ENCODE measurements at regions not wholly inside any gene's neighbourhood (a gene's known extent, or its start where the extent isn't known, plus 50 kb on each side); places are given as distances from the start of the nearest gene placed in this dataset.
A peak's percentile ranks its signal among the peaks of the same experiment; 100 is the strongest.

DNA sequence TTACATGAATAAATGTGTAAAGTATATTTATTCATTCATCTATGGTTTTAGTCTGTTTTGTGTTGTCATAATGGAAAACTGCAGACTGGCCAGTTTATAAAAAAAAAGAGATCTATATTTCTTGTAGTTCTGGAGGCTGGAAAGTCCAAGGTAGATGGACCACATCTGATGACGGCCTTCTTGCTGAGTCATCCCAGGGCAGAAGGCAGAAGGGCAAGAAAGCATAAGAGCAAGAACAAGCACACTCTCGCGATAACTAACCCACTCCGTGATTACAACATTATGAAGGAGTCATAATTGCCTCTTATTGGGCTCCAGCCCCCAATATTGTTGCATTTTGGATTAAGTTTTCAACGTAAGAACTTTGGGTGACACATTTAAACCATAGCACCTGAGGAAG lies 180.4 kb upstream of the DAB2 start:
- DNase-seq (ENCODE audit: low spot score), result no peak

DNA sequence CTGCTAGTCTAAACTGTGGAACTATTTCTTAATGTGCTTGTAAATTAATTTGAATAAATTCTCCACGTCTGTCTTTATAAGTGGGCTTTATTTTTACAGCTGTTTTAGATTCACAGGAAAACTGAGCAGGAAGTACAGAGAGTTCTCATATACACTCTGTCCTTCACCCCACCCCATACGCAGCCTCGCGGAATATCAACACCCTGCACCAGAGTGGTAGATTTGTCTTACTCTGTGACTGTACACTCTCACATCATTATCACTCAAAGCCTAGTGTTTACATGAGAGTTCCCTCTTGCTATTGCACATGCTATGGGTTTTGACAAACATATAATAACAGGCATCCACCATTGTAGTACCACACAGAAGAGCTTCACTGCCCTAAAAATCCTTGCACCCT lies 179.7 kb upstream of the DAB2 start:
- no peak for DNase-seq (ENCODE audit: low spot score)

DNA sequence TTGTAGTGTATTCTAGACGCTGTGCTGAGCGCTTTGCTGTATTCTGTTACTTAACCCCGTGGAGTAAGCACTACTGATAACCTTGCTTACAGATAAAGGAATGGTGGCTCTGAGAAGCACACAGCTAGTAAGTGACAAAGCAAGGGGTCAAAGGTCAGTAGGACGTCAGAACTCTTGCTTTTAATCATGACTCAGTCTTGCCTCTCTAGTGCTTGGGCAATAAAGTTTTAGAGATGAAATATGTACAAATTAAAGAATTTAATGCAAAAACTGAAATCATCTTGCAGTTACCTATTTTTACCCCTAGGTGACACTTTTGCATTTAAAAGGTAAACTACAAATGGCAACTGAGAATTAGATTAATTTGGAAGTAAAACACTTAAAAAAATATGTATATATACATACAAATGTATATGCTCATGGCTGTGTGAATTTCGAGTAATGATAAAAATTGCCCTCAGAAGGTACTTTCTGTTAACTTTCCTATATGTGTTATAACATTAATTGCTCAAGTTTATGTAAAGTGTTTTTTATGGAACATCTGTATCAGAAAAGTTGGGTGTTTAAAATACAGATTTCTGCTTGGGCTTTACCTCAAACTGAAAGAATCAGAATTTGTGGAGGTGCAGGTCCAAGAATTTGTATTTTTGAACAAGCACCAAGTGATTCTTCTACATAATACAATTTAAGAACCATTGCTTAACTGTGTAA lies 175.1 kb upstream of the DAB2 start:
- peak; percentile 12 for DNase-seq (ENCODE audit: low spot score)

DNA sequence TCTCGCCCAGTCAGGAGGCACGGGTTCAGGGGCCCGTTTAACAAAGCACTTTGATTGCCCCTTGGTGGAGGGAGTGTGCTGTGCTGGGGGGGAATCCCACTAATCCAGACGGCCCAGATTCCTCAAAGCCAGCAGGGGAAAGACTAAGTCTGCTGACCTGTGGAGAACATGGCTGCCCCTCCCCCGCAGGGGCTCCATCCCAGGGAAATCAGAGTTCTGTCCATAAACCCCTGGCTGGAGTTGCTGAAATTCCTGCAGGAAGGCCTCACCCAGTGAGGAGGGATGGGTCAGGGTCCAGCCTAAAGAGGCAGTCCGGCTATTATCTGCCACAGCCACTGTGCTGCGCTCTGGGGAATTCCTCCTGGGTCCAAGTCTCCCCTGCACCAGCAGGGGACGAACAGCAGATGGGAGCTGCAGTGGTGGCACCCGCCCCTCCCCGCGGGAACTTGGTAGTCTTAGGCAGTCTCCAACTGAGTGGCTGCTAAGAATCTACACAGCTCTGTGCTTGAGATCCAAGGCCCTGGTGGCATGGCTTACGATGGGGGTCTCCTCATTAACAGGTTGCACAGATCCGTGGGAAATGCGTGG lies 174.0 kb upstream of the DAB2 start:
- DNase-seq (ENCODE audit: low spot score), result no peak

DNA sequence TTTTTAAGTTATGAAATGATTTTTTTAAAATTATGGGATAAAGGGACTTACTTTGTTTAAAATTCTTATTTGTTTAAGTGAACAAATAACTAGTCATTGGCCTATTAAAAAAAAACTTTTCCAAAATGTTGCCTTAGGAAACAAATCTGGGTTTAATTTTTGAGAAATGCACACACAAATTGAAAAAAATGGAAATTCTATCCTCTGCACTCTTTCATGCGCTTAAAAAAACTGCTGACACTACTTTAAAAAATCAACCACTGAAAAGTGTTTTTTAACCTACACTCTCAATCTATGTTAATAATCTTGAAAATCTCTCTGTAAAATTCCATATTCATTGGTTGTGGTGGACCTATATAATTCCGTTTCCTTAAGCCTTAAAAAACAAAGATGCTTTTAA lies 163.4 kb upstream of the DAB2 start:
- no peak for DNase-seq (ENCODE audit: low spot score)

DNA sequence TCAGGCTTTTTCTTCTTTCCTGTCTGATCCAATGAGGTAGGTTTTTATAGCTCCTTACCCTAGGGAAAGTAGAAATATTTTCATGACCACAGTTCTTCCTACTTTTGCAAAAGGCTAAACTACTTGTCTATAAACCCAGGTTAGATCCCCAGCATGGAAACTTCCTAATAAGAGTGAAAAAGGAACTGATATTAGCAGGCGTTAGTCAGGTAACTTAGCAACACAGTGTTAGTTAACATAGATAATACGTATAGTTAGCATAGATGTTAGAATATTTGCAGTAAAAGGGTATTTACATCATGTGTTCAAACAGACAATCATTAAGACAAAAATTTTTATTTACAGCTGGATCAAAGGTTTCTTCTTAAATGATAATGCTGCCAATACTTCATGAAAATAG lies 162.9 kb upstream of the DAB2 start:
- no peak for DNase-seq (ENCODE audit: low spot score)

DNA sequence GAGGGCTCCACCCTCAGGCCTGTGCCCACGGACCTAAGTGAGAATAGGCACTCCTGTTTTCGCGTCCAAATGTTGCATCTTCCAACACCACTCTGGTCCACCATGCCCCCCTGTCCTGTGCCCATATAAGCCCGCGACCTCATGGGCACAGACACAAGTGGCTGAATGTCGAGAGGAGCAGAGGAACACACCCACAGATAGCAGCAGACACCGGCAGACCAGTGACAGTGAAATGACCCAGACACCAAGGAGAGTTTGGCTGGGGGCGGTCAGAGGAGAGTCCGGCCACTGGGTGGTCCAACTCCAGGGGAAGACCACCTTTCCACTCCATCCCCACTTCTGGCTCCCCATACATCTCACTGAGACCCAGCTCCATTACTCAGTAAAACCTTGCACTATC lies 161.4 kb upstream of the DAB2 start:
- no peak for DNase-seq (ENCODE audit: low spot score)

DNA sequence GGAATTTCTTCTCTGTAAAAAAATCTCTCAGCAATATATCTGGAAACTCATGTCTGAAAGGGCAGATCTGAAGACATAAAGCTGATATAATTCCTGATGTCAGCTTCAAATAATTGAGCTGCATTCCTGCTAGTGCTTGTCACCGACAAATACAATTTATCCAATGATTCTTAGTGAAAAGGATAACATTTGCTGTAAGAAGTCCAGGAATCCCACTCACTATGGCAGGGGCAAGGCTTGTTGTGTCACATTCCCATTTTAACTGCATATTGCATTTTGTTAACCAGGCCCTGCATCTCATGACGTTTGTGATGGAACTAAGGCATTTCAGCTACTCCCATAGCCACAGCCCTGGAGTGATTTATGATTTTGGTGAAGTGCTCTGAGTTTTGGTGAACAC lies 160.1 kb upstream of the DAB2 start:
- DNase-seq (ENCODE audit: low spot score), result no peak

DNA sequence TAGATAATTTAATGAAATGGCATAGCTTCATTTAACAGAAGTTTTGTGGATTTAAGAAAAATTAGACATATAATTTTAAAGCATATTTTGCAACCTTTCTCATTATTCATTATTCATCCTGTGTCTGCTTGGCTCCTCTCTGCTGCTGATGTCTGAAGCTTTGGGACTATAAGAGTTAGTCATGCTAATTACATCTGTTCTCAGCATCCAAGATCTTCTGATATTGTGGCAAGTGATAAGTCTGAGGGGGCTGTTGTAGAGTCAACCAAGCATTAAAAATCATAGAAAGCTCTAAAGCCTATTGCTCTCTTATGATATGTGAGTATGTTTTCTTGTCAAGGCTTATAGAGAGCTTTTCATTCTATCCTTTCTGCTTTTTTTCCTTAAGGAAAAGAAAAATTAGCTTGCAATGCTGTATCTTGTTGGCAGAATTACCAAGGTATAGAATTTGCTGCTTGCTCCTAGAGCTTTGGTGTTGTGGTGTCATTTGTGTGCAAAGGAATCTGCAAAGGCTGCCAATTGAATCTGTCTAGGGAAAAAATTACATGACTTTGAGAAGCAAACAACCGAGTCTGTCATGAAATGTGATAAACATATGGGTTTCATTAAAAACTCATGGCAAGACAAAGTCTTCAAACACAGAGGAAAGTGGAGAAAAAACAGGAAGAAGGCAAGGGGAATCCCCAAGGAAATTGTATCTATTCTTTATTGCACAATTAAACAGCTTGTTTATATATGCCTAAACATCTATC lies 156.1 kb upstream of the DAB2 start:
- no peak for DNase-seq (ENCODE audit: low spot score)

DNA sequence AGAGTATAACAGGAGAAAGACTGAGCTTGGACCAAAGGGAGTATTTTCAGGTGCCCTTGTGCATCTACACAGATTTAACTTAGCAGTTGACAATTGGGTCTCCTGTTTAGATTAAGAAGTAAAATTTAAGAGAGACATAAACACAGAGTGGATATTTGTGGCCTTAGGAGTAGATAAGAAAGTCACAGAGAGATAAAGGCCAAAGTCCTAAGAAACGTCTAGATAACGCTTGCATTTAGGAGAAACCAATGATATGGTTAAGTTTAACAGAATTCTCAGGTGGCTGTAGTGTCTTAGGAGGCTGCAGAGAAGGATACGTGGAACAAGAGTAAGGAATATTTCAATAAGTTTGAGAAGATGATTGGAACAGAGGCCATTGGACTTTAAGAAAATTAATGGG lies 155.0 kb upstream of the DAB2 start:
- DNase-seq (ENCODE audit: low spot score), result no peak

DNA sequence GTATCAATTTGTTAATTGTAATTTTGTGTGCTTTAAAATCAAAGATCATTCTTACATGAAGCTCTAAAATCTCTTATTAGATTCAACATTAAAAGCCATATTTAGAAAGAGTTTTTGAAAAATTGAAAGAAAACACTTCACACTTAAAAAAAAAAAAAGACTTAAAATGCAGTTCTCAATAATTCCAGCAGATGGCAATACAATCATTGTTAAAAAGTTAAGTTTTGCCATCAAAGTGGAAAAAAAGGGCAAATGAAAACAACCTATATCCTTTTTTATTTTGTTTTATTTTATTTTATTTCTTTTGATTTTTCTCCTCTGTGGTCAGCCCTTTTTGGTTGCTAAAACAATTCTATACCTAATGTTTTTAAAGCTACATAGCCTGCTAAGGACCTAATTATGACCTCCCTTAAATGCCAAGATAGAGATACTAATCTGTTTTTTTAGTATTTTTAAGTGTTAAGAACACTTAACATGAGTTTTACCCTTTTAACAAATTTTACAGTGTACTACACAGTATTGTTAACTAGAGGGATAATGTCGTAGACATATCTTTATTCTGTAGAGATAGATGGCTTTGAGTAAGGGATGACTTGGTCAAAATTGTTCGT lies 154.2 kb upstream of the DAB2 start:
- DNase-seq (ENCODE audit: low spot score), result peak; percentile 6

DNA sequence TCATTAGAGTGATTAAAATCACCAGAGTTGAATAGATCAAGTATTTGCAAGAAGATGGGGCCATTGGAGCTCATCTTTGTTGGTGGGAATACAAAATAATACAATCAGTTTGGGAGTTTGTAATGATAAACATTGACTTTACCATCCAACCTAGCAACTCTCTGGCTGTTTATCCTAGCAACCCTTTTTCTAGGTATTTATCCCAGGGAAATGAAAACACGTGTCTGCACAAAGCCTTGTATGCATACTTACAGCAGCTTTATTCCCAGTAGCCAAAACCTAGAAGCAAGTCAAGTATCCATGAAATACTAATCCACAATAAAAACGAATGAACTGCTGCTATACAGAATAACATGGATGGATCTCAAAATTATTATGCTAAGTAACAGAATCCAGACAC lies 152.7 kb upstream of the DAB2 start:
- no peak for DNase-seq (ENCODE audit: low spot score)

DNA sequence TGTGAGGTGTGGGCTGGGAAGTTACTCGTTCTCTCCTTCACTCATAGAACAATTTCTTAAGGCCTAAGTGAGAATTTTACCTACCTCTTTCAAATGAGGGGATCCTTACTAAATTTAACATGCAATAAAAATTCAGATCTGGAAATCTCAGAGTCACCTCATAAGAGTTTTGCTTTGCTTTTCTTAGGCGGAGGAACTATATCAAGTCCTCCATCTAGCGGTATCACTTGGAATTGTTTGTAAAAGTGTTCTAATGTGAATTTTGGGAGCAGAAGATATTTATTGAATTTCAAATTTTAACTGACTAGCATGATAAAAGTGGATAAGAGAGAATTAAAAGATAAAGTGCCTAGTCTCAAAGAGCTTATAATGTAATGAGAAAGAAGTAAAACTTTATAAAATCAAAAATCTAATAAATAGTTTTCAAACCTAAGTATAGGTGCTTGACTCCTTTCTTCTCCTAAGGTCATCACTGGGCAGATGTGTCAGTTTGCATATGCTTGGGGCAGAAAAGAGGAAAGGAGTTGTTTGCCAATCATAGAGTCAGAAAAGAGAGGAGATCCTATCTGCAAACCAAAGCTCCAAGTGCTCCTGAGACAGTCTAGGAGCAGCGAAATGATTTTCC lies 145.7 kb upstream of the DAB2 start:
- peak; percentile 30 for DNase-seq (ENCODE audit: low spot score)

DNA sequence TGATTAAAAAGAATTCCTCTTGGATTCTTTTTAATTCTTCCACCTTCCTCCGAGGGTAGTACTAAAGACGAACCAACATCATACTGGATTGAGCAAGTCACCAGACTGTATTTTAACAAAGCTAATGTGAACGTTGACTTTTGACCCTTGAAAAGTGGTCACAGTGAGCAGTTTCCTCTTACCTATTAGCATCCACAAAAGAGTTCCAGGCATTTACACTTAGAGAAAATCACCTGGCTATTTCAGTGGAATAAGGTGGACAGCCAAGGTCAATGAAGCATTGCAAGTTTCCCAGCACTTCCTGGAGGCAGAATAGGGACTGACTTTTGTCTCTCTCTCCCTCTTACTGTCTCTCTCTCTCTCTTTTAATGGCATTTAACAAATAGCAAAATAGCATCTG lies 145.1 kb upstream of the DAB2 start:
- DNase-seq (ENCODE audit: low spot score), result no peak

DNA sequence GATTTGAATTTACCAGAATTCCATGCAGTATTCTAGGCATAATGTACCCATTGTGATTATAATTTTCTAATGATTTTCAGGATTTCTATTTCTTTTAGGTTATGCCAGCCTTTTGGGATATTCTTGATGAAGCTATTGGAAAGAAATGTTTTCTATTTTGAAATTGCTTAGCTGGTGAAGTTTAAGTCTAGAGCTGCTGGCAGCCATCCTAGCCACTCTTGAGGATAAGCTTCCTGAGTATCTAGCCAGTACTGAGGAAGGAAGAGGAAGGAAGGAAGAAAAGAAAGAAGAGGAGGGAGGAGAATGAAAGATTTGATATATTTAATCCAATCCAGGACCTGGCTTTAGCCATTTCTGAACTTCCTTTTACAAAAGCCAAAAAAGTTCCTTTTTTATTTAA lies 142.1 kb upstream of the DAB2 start:
- no peak for DNase-seq (ENCODE audit: low spot score)

DNA sequence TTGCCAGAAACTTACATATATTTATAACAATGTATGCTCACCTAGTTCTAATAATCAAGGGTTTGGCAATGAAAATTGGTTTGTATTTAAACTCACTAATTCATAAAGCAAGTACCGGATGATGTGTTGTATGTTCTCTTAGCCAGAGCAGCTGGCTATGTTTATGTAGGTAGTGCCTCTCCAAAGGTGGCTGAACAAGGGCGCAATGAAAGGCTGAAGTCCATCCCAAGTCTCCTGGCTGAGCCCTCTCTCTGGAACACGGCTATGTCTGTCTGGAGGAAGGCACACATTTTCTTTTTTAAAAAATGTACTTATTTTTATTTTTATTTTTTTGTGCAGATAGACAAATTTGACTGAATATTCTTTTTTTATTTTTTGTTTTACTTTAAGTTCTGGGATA lies 141.2 kb upstream of the DAB2 start:
- no peak for DNase-seq (ENCODE audit: low spot score)

DNA sequence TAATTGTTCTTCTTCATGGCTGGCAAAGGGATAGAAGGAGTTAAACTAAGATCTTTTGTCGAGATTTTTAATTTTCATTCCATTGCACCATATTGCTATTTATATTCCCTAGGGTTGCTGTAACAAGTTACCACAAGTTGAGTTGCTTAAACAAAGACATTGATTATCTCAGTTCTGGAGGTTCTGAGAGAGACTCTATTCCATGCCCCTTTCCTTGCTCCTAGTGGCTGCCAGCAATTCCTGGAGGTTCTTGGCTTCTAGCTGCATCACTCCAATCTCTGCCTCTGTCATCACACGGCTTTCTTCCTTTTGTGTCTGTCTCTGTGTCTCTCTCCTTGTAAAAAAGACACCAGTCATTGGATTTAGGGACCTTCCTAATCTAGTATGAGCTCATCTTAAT lies 136.6 kb upstream of the DAB2 start:
- no peak for DNase-seq (ENCODE audit: low spot score)

DNA sequence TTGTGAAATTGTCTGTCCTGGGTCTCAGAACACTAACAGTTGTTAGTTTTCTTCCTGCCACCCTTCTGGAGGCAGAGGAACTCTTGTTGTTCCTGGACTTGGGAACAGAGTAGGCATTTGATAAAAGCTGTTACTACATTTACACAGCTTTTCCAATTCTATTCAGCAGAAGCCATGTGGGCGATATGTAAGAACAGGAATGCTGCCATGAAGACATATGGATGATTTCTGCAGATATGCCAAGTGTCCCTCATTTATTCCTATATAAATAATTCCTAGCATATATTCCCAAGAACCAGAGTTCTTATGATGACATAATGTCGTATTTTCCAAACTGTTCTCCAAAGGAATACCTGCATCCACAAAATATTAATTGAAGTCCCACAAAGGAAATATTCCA lies 135.9 kb upstream of the DAB2 start:
- DNase-seq (ENCODE audit: low spot score), result no peak

DNA sequence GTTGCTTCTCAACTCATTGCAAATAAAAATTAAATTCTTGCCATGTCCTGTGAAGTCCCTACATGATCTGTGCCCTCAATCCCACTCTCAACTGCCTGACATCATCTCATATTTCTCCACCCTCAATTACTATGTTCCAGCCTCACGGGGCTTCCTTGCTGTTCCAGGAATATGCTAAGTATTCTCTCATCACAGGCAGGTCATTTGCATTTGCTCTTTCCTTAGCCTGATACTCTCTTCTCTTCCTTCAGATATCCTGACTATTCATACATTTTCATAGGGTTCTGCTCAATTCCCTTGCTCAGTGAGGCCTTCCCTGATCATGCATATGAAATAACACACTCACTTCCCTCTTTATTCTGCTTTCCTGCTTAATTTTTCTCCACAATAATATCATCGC lies 135.1 kb upstream of the DAB2 start:
- no peak for DNase-seq (ENCODE audit: low spot score)

DNA sequence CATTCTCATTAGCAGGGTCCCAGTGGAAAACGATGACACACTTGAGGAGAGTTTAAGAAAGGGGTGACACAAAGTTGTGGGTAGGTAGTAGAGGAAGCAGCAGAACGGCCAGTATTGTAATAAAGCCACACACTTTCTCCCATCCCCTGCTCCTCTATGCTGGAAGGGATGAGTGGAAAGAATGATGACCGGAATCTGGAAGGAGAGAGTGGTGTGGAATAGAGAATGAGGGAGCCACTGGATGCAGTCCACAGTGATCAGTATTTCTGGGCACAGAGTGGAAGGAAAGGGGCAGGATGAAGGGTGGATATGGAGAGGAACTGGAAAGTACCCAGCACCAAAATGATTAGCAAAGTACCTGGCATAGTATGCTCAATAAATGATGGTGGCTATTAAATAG lies 133.8 kb upstream of the DAB2 start:
- no peak for DNase-seq (ENCODE audit: low spot score)

DNA sequence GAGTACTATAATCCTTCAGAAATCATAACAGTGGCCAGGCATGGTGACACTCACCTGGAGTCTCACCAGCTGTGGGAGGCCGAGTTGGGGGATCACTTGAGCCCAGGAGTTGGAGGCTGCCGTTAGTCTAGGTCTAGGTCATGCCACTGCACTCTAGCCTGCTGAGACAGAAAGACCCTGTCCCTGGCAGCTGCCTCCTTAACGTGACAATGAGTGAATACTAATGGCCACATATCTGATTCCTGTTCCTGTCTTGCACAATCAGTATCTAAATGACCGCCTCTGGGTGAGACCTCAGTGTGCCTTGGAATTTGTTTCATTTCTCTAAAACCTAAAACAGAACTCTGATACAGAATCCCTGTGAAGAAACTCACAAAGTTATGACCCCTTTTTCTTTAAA lies 131.0 kb upstream of the DAB2 start:
- DNase-seq (ENCODE audit: low spot score), result no peak

DNA sequence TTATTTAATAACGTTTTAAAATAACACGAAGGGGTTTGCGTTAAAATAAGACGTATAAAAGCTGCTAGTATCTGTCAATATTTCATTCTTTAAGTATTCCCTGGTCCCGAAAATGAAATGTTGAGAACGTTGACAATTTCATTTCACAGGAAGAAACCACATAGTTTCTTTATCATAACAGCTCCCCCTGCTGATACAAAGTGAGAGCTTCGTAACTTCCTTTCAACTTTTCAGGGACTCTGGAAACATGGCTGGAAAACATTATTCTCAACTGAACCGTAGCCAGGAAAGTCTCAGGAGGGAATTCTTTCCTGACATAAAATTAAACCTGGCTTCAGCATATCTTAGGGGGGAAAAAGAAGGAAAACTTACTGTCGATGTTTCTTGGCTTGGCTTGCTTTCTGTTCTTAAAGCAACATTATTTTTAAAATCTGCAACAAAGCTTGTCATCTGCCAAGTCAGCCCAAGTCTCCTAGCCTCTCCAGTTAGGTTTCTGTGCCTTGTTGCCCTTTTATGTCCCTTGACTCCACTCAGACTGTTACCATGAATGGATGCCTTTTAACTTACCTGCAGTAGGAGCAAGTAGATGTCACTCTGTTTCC lies 122.9 kb upstream of the DAB2 start:
- DNase-seq (ENCODE audit: low spot score), result peak; percentile 49
